Stimulated activated CD4-positive, alpha-beta T cell treated with anti-CD3 and anti-CD28 coated beads, TNF-alpha, amount 100 ng/mL, for 24 hours (primary cell): ENCODE measurements at regions not wholly inside any gene's neighbourhood (a gene's known extent, or its start where the extent isn't known, plus 50 kb on each side); places are given as distances from the start of the nearest gene placed in this dataset.

ENCODE experiments used
- DNase-seq, 3 experiments: peaks; one replicate each; pipeline ENCODE4 v3.0.0-alpha.2; 2020; ENCODE audit warnings: low read depth in 3 of 3

DNA sequence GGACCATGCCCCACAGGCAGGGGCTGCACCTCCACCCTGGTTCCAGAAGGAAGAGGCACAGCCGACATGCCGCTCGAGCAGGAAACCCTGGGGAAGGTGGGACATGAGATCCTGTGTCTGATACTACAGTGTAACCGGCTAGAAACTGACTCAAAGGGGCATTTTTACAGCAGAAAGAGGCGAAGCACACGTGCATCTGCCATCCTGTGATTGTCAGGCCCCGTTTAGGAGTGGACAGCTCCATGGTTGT is 62.7 kb downstream of the SIK1 start:
- DNase-seq: no peak

- DNase-seq: no peak
These were observed 63.2 kb downstream of the SIK1 start for GRCh38 chr21:43363506-43364260.

- no peak for DNase-seq
These were observed 64.0 kb downstream of the SIK1 start for GRCh38 chr21:43362915-43363314.

DNA sequence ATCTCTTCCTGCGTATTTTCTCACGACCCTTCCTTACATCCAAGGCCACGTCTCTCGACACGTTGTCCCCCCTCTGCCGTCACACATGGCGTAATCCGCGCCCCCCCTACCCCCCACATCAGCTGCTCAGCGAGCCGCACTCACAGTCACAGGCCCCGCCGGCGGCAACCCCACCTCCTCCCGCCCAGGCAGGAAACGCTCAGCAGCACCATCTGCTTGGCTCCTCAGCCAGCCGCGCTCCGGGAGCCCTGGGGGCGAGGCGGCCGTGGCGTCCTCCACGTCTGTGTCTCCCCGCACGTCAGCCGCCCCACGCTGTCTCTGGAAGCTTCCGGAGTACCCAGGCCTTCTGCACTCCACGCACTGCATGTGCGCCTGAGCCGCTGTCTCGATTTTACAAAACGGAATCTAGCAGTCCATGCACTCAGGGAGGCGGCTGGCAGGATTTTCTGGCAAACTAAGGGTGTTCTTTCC is 64.6 kb downstream of the SIK1 start:
- DNase-seq: peak; percentile 42 to 61 (median 48)

DNA sequence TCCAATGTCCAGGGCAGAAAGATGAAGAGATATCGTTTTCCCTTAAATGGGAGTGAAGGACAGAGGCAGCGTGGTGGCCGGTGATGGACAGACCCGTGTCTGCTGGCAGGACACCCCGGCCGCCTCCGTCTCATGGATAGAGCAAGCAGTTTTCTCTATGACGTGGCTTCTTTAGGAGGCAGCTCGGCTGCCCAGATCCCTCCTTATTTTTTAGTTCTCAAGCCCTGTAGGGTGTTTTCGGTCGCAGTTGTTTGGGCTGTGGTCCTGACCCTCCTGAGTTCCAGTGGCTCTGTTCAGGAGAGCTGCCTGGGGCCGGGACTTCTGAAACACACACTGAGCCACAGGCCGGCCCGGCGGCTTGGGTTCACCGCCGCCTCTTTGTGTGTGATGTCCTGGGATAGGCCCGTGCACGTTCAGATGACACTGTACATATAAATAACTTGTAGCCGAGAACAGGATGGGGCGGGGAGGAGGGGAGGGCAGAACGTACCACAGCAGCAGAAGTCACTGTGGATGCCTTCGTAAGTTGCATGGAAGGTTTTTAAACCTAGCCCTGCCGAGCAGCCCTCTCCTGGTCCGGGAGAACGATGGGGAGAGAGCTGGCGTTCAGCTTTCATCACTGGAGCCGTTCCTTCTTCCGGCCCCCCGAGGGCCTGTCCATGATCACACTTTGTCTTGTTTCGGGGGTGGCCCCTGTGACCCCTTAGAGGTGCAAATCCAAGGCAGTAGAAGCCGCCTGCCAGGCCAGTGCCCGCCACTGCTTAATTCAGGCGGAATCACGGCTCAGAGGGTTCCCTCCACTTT is 65.2 kb downstream of the SIK1 start:
- DNase-seq: peak in 1 of 3 experiments; percentile 11

DNA sequence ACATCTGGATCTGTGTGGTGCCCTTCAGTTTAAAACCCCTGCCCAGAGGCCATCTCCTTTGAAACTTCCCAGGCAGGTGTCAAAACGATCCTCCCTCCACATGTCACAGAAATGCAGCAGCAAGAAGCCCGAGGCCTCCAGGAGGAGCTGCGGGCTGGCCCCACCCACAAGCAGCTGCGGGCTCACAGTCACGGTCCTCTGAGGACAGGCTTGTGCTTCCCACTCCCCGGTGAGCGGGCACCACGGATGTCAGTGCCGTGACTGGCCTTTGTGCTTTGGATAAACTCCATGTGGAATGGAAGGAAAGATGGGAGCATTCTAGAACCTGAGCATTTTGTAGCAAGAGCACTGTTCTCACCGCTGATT is 65.8 kb downstream of the SIK1 start:
- DNase-seq: peak in 1 of 3 experiments; percentile 33

- no peak for DNase-seq
These were observed 66.3 kb downstream of the SIK1 start for GRCh38 chr21:43360441-43361126.

- DNase-seq: no peak
These were observed 67.8 kb downstream of the SIK1 start for GRCh38 chr21:43358940-43359822.

DNA sequence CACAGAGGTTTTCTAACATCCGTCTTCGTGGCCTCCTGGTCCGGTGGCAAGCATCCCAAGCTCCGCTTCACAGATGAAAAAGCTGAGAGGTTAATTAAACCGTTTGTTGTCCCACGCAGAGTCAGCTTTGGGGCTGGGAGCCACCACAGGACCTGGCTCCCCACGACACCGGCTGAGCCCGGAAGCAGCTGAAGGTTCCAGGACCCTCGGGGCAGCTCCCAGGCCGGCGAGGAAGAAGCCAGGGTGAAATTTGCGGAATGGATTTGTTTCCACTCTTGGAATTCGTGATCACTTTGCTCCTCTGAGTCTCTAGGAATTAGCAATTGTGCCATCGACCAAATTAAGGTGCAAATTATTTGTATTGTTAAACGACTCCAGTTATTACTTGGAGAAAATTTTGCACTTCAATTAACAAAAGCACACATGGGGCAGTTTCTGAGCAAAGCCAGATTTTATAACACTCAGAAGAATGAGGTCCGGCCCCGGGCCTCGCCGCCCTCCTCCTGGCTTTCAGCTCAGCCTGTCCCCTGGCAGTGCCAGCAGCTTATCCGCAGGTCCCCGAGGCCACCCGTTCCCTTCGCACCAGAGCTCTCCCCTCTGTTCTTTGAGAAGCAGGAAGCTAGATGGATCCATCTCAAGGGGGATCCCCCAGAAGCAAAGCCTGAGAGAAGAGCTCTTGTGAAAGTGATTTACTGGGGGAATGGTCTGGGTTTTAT is 69.1 kb downstream of the SIK1 start:
- DNase-seq: no peak

- DNase-seq: no peak
These were observed 71.0 kb downstream of the SIK1 start for GRCh38 chr21:43355925-43356289.

DNA sequence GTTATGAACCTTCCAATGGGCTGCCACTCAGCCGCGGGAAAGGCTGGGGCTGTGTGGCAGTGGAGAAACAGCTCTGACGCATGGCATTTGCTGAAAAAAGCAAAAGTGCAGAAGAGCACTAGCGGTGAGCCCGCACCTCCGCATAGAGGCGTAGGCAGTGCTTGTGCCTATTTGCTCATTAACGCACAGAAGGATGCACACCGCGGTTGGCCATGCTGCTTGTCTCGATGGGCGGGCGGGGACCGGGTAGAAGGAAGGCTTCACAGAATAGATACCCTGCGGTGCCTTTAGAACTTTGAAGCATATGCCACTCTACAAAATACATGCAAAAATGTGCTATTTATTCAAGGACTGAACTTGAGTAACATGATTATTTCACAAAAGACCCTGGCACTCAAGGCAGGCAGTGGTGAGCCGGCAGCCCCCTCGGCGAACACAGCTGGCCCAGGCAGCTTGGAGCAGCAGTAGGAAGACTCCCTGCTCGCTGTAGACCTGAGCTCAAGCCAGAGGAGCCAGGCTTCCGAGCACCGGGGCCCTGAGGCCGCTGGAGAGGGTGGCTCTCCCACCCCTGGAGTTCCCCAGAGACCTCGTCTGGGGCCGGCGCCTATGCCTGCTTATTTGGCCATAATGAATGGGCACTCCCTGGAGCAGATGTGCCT is 71.5 kb downstream of the SIK1 start:
- DNase-seq: no peak

- DNase-seq: no peak
These were observed 72.3 kb downstream of the SIK1 start for GRCh38 chr21:43354666-43355065.

- DNase-seq: no peak
These were observed 72.9 kb downstream of the SIK1 start for GRCh38 chr21:43354026-43354420.

GRCh38 chr21:43353282-43354025 is 73.5 kb downstream of the SIK1 start:
- DNase-seq: no peak

DNA sequence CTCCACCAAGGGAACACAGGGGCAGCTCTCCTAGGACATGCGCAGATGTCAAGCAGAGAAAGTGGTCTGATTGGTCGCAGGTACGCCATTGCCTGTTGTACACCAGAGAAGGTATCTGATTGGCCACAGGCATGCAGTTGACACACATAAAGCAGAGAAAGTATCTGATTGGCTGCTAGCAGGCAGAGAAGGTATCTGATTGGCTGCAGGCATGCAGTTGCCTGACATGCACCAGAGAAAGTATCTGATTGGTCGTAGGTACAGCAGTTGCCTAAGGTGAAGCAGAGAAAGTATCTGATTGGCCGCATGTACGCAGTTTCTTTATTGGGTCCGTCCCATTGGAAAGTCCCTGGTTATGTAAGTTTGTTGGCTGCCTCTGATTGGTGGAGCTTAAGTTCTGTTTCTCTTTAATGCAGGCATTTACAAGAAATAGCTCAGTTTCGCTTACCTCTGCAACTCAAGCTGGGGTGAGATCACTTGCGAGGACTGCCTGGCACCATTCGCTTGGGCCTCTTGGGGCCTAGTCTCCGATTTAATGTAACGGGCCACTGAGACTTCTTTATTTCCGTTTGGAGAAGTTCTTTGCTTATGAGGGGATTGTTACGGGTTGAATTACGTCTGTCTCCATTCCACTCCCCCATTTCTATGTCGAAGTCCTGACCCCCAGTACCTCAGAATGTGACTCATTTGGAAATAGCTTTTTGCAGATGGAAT is 74.2 kb downstream of the SIK1 start:
- no peak for DNase-seq

DNA sequence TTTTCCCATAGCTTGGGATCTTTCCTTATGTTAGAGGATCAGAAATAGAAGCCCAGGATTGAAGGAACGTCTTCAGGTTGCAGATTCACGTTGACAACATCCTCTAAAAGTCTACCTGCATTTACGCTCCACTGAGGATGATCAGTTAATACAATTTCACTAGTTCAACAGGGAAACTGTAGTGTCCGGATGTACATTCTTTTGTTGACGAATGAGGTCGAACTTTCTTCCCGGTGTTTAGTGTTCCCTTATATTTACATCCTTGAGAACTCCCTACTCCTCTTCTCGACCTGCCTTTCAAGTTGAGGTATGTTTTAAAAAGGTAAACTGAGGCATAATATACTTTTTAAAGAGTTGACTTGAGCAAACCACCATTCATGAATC is 74.8 kb downstream of the SIK1 start:
- no peak for DNase-seq

DNA sequence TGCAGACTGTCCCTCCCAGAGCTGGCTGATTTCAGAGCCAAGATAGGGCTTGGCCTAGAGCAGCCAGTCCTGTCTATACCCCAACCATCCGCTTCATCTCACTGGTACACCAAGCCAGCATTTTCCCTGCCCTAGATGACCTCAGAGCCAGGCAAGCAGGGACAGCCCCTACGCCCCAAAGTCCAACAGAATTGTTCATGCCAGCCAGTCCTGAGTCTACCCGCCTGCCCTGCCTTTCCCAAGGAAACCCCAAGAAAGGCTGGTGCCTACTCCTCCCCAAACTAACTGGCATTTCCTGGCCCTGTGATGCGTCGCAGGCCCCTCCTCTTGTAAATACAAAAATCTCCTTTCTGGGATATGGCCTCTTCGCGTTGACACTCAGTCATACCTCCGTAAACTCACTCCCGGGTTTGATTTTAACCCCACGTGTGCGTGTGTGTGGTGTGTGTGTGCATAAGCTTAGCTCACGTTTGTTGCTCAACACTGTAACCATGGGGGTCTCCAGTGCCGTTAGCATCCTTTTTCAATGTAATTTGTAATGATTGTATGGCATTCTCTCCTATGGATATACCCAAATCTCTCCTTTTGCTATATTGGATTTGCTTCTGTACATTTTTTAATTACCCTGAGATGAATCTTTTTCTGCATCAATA is 75.3 kb downstream of the SIK1 start:
- no peak for DNase-seq

GRCh38 chr21:43349644-43350043 is 77.3 kb downstream of the SIK1 start:
- no peak for DNase-seq

DNA sequence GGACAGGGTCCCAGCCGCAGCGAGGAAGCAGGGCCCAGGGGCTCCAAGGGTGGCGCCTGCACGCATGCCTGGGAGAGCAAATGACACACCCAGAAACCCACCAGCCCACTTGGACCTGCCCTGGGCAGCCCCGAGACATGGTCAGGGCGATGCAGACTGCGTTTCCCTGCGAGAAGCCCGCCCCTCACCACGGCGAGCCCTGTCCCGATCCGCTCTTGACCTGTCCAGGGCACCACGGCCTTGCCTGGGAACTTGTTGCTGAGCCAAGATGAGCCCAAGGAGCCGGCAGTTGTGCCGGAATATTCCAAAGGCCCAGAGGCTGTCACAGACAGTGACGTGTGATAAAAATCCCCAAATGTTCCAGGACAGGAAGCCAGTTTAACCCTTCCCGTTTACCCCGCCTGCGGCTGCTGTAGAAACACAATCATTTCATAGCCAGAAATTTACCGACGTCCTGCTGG is 78.1 kb downstream of the SIK1 start:
- no peak for DNase-seq
